Psoas muscle (tissue), 7 donors: ENCODE measurements at regions not wholly inside any gene's neighbourhood (a gene's known extent, or its start where the extent isn't known, plus 50 kb on each side); places are given as distances from the start of the nearest gene placed in this dataset.

Experiments
- ATAC-seq, 4 donors: fragments of 200-7000 bp; cut with Tn5 transposase; one replicate each; pipeline ENCODE4 v1.9.1; 2020; ENCODE audit warnings: moderate library complexity in 3 of 4, mild to moderate bottlenecking in 2 of 4
- DNase-seq, 2 donors: peaks; one replicate each; pipeline ENCODE4 v3.0.0-alpha.2; 2020
- H3K27ac ChIP-seq: fragments of 200-600 bp; one replicate; pipeline ENCODE4 v1.8.0; 2022
- H3K27me3 ChIP-seq, 3 donors: fragments of 200-600 bp in 1 of 3; one replicate each; pipeline versions ENCODE4 v1.6.1 to v1.8.0; 2013 to 2022; ENCODE audit warnings: low read length in 2 of 3, mild to moderate bottlenecking in 2 of 3, moderate library complexity in 1 of 3; ENCODE audit not compliant: insufficient read depth in 3 of 3
- H3K36me3 ChIP-seq, 2 donors: fragments of 200-600 bp in 1 of 2; one replicate each; pipeline versions ENCODE4 v1.6.1 to v1.8.0; 2013 to 2022; ENCODE audit warnings: low read depth in 1 of 2, mild to moderate bottlenecking in 1 of 2, moderate library complexity in 1 of 2; ENCODE audit not compliant: insufficient read depth in 1 of 2
- H3K4me1 ChIP-seq: fragments of 200-600 bp; one replicate; pipeline ENCODE4 v1.8.0; 2022
- H3K4me3 ChIP-seq: fragments of 200-600 bp; one replicate; pipeline ENCODE4 v1.8.0; 2022; ENCODE audit warnings: mild to moderate bottlenecking
- H3K9me3 ChIP-seq: fragments of 200-600 bp; one replicate; pipeline ENCODE4 v1.8.0; 2022
- WGBS, 3 donors: extraction: QIAGEN DNeasy Blood & Tissue Kit; methylation state at CpG; one replicate each; pipeline versions ENCODE4 v1.1.6 to v1.1.7; 2013; 5-methylcytosine and 5-hydroxymethylcytosine counted together
- intact Hi-C, 2 donors: fragments of 100-400 bp; cut with DNase I; formaldehyde crosslinking; loops; one replicate each; pipeline versions ENCODE4 v1.11.0 to v1.14.2; 2022
- TF ChIP-seq, protein P1 (sequence below): fragments of 200-600 bp; IDR thresholded peaks from one replicate; pipeline ENCODE4 v1.8.0; 2022; ENCODE audit warnings: antibody characterized with exemption
- donor health status: healthy with polysubstance abuse.
- donor health status: DM: no; HTN: no; CAD: no; lungs with moderate emphysema.
- donor health status: Bipolar disorder and iron deficiency.
- donor health status: healthy.
- donor health status: DM: yes; HTN: yes; CAD: no.
- donor health status: DM: no; HTN: no; CAD: no.
- donor health status: DM: yes; HTN: yes; CAD: no.

DNA sequence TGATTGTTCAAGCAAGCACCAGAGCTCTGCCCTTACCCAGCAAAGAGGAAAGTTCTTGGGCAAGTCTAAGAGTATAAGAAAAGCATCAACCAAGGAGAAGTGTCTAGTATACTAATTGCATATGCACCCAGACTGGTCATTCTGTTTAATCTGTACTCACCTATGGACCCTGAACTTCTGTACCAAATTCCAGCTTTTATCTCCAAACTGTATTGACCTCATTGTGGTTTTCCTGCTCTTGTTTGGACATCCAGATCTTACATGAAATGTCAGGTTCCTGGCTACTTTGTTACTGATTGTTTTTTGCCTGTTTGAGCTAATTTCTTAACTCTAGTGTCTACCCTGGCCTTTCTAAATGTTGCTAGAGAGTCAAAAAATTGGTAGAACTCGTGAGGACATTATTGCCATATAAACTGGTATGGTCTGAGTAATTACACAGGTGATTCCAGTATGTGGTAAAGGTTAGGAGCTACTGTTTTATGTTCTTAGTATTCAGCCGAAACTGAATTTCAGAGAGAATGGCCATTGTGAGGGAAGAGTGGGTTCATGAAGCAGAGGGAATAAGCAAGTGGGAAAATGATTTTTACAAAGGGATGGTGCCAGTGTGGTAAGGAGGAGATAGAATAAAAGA, 146.3 kb downstream of the HNMT start:
- no peaks in the 10 kb centered on the region for H3K4me1 ChIP-seq
- H3K9me3 ChIP-seq = no peaks in the 10 kb centered on the region
- TF ChIP-seq, protein P1, sequence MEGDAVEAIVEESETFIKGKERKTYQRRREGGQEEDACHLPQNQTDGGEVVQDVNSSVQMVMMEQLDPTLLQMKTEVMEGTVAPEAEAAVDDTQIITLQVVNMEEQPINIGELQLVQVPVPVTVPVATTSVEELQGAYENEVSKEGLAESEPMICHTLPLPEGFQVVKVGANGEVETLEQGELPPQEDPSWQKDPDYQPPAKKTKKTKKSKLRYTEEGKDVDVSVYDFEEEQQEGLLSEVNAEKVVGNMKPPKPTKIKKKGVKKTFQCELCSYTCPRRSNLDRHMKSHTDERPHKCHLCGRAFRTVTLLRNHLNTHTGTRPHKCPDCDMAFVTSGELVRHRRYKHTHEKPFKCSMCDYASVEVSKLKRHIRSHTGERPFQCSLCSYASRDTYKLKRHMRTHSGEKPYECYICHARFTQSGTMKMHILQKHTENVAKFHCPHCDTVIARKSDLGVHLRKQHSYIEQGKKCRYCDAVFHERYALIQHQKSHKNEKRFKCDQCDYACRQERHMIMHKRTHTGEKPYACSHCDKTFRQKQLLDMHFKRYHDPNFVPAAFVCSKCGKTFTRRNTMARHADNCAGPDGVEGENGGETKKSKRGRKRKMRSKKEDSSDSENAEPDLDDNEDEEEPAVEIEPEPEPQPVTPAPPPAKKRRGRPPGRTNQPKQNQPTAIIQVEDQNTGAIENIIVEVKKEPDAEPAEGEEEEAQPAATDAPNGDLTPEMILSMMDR = no peak
- intact Hi-C loops = no loop called here
- no peaks in the 10 kb centered on the region for H3K36me3 ChIP-seq
- H3K27me3 ChIP-seq = no peaks in the 10 kb centered on the region
- H3K27ac ChIP-seq = no peak overlapping the region
- no peak for ATAC-seq
- no peak for DNase-seq
- WGBS, 3 donors = 74 to 78% (median 75%) methylated on average over 2 of the region's 2 CpGs
- H3K4me3 ChIP-seq = no peak overlapping the region

DNA sequence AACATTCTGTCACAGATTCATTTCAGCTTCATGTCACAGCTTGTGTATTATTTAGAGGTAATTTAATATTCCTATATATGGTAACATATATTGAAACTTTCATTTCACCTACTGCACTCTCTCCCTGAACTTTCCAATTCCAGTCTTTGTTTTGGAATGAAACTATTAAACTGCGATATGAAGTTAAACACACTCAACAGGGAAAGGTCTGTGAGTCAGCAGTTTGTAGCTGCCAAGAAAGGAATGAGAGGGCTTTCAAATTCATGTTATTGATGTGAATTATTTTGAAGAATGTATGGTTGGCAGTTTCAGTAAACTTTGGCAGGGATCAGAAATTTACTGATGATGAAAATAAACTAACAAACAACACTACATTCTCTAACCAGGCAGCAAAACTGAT, 148.3 kb downstream of the HNMT start:
- WGBS, 3 donors = 63 to 68% (median 66%) methylated on average over 1 of the region's 1 CpG
- TF ChIP-seq, protein P1 = no peak
- Histone ChIP-seq H3K27me3 (no peaks in the 10 kb centered on the region), H3K36me3 (no peaks in the 10 kb centered on the region), H3K4me1 (no peaks in the 10 kb centered on the region), H3K9me3 (no peaks in the 10 kb centered on the region), H3K4me3 (no peak overlapping the region), H3K27ac (no peak overlapping the region)
- intact Hi-C loops = no loop called here
- DNase-seq (no peak), ATAC-seq (no peak)

DNA sequence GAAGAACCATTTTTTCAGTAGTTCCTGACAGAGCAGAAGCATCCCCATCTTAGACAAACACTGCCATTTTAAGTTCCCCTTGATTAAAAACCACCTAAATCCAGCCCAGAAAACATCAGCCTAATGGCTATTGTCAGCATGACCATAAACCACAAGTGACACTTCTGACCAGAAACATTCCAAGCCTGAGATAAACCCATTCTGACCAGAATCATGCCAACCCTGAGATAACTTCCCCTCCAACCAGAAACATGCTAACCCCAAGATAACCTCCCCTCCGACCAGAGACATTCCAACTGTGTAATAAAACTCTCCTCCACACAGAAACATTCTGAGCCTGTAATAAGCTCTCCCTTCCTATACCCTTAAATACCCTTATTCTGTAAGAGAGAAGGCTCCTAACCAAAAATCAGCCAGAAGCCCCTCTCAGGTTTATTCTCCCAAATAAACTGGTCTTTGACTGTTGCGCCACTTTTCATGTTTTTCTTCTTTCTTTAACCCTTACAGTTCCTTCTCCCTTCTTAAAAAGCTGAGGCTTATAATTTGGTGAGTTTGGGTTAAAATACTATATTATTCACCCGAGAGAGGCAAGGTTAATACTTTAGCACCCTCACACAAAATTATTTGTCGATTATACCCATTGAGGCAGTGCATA, 149.7 kb downstream of the HNMT start:
- H3K4me1 ChIP-seq = no peaks in the 10 kb centered on the region
- TF ChIP-seq, protein P1 = no peak
- no peaks in the 10 kb centered on the region for H3K9me3 ChIP-seq
- no peak overlapping the region for H3K27ac ChIP-seq
- no peaks in the 10 kb centered on the region for H3K27me3 ChIP-seq
- intact Hi-C loops = no loop called here
- H3K36me3 ChIP-seq = no peaks in the 10 kb centered on the region
- WGBS, 3 donors = 88 to 95% (median 90%) methylated on average over 4 of the region's 4 CpGs
- DNase-seq = no peak
- no peak overlapping the region for H3K4me3 ChIP-seq
- ATAC-seq = no peak

DNA sequence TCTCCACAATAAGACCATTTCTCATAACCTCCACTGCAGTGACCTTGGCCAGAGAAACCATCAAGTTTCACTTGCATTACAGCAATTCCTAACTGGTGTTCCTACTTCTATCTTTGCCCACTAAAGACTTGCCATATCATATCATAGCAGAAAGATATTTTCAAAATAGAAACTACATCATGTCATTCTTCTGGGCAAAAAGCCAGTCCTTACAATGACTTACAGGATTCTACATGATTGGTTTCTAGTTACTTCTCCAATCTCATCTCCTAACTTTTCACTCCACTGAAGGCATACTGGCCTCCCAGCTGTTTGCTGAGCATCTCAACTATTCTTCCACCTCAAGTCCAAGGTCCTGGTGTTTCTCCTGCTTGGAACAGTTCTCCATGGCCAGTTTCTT, 151.4 kb downstream of the HNMT start:
- Histone ChIP-seq H3K4me1 (no peaks in the 10 kb centered on the region), H3K27ac (no peak overlapping the region), H3K27me3 (no peaks in the 10 kb centered on the region), H3K4me3 (no peak overlapping the region), H3K9me3 (no peaks in the 10 kb centered on the region), H3K36me3 (no peaks in the 10 kb centered on the region)
- ATAC-seq = no peak
- intact Hi-C loops = no loop called here
- no peak for DNase-seq
- TF ChIP-seq, protein P1 = no peak

DNA sequence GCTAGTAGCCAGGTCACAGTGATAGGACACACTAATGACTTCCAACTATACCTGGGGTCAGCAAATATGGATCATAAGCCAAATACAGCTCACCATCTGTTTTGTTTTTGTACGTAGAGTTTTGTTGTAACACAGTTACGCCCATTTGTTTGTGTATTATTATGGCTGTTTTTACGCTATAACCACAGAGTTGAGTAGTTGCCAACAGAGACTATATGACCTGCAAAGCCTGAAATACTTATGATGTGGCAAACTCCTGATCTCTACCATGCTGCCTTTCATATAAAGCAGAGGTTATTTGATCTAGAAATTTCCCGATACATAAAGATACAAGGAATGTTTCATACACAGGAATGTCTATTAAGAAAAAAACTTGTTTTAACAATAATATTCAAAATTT, 152.2 kb downstream of the HNMT start:
- H3K27me3 ChIP-seq = no peaks in the 10 kb centered on the region
- H3K4me1 ChIP-seq = no peaks in the 10 kb centered on the region
- no peak for DNase-seq
- H3K27ac ChIP-seq = no peak overlapping the region
- WGBS, 3 donors = 91 to 95% (median 92%) methylated on average over 4 of the region's 4 CpGs
- no peak overlapping the region for H3K4me3 ChIP-seq
- intact Hi-C loops = no loop called here
- TF ChIP-seq, protein P1 = no peak
- no peak for ATAC-seq
- no peaks in the 10 kb centered on the region for H3K36me3 ChIP-seq
- no peaks in the 10 kb centered on the region for H3K9me3 ChIP-seq
